Epithelial cell of esophagus (primary cell): ENCODE measurements at regions not wholly inside any gene's neighbourhood (a gene's known extent, or its start where the extent isn't known, plus 50 kb on each side); places are given as distances from the start of the nearest gene placed in this dataset.

Experiments
- DNase-seq: peaks from one replicate; pipeline ENCODE4 v3.0.0; 2010; ENCODE audit warnings: low read depth
- H3K4me3 ChIP-seq: 2 replicates; pipeline ENCODE4 v1.5.1; 2011; ENCODE audit warnings: mild to moderate bottlenecking, low read length, control low read depth
- TF ChIP-seq, protein P1 (sequence below): IDR thresholded peaks from 2 replicates; pipeline ENCODE4 v1.5.1; 2011; ENCODE audit warnings: low read depth, mild to moderate bottlenecking, low read length, control low read depth, inconsistent platforms; ENCODE audit not compliant: insufficient read depth; ENCODE audit errors: missing control alignments

DNA sequence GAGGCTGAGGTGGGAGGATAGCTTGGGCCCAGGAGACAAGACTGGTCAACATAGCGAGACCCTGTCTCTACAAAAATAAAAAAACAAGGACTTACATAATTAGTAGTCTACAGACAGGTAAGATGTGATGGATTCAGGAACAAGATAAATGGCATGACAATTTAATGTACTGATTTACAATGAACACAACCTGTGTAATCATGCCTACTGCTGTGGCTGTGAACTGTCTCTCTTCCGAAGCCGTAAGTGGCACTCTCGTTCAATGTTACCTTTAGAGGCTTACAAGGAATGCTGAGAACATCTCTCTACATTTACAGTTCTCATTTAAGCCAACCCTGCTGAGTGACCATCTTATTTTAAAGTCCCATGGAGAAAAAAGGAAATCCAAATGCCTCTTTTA, 134.8 kb upstream of the PRDM1 start:
- H3K4me3 ChIP-seq = no peak overlapping the region
- TF ChIP-seq, protein P1, sequence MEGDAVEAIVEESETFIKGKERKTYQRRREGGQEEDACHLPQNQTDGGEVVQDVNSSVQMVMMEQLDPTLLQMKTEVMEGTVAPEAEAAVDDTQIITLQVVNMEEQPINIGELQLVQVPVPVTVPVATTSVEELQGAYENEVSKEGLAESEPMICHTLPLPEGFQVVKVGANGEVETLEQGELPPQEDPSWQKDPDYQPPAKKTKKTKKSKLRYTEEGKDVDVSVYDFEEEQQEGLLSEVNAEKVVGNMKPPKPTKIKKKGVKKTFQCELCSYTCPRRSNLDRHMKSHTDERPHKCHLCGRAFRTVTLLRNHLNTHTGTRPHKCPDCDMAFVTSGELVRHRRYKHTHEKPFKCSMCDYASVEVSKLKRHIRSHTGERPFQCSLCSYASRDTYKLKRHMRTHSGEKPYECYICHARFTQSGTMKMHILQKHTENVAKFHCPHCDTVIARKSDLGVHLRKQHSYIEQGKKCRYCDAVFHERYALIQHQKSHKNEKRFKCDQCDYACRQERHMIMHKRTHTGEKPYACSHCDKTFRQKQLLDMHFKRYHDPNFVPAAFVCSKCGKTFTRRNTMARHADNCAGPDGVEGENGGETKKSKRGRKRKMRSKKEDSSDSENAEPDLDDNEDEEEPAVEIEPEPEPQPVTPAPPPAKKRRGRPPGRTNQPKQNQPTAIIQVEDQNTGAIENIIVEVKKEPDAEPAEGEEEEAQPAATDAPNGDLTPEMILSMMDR = no peak
- DNase-seq = no peak

DNA sequence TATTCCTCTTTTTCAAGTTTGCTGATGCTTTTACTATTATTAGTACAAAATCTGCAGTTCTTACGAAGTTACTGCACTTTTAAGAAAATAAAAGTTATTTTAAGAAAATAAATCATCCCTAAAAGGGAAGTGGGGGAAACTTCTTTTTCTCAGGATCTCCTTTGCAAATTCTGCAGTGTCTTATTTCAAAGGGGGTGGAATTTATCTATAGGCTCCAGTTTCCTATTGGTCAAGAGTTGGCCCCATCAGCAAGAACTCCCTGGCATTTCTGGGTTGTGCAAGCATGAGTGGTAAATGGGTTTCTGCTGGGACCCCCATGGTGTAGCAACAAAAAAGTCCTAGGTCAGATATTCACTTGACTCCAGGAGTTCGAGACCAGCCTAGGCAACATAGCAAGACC, 136.3 kb upstream of the PRDM1 start:
- no peak overlapping the region for H3K4me3 ChIP-seq
- TF ChIP-seq, protein P1 = no peak

DNA sequence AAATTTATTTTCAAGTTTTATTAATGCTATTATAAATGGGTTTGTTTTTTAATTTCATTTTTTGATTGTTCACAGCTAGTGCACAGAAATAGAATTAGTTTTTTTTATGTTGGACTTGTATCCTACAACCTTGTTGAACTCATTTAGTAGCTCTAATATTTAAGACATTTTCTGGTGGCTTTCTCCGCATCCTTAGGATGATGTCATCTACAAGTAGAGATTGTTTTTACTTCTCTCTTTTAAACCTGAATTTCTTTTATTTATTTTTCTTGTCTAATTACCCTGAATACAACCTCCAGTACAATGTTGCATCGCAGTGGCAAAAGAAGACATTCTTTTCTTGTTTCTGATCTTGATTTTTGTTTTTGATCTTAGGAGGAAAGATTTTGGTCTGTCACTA, 142.6 kb upstream of the PRDM1 start:
- TF ChIP-seq, protein P1 = no peak

More for the DNA sequence above, 136.3 kb upstream of the PRDM1 start:
- no peak for DNase-seq

DNA sequence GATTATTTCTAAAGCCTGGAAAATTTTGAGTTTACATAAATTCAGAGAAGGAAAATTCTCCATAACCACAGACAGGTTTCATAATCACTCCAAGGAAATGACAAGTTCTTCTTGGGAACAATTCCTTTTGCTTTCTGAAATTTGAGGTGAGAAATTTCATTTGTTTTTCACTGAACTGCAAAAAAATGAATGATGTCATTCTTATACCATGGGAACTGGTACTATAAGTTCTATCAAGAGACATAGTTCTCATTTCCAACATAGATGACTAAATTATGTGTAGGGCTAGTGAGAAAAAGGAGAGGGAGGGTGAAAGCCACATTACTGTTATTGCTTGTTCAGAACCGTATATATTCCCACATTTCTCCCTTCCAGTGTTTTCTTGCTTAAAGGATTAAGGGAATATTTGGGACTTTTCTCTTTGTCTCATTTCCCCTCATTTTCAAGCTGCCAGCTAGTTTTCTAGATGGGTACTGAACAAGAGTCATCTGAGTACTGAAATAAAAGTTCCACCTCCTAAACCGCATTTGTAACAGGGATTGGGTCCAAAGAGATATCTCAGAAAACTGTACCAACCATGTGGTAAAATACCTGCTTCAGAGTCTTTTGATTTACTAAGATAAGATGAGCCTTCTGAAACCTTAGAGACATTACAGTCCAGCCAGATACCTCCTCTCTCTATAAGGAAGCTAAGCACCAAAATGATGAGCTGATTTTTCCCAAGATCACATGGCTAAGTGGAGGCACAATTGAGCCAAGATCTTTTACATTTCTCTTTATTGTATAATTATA, 144.3 kb upstream of the PRDM1 start:
- peak; percentile 29 for DNase-seq
- H3K4me3 ChIP-seq = no peak overlapping the region
- TF ChIP-seq, protein P1 = no peak

More for the DNA sequence above, 142.6 kb upstream of the PRDM1 start:
- no peak for DNase-seq
- no peak overlapping the region for H3K4me3 ChIP-seq

DNA sequence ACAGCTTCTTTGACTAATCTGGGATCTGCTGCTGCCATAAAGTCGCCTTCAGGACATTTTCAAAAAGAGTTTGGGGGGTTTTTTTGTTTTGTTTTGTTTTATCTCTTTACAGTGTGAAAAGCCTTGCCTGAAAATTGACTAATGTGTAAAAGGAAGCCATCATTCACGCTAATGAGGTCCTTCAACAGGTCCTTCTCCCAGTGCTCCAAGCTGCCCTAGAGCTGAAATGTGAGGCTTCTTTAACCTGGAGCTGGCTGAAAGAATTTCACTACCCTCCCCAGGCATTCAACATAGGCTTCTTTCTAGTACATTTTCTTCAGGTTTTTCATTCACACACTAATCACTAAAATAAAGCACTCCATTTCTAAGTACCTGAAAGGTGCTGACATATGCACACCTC, 145.1 kb upstream of the PRDM1 start:
- no peak for DNase-seq
- TF ChIP-seq, protein P1 = no peak
- no peak overlapping the region for H3K4me3 ChIP-seq

DNA sequence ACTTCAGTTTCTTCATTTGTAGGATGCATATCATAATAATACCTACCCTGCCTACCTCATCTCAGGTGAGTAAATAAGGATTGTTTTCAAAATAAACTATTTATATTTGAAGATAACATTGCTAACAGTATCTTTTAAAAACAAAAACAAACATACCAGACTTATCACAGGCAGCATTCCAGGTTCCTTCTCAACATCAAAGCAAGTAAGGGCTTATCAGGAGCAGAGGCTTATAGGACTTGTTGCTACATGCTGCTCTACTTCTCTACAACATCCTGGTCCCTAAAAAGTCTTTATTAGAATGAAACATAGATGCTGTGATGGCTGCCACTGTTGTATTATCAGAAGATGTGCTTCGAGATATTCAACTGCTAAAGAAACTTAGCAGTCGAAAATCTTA, 149.2 kb upstream of the PRDM1 start:
- TF ChIP-seq, protein P1 = no peak
- DNase-seq = peak; percentile 24
- H3K4me3 ChIP-seq = no peak overlapping the region

DNA sequence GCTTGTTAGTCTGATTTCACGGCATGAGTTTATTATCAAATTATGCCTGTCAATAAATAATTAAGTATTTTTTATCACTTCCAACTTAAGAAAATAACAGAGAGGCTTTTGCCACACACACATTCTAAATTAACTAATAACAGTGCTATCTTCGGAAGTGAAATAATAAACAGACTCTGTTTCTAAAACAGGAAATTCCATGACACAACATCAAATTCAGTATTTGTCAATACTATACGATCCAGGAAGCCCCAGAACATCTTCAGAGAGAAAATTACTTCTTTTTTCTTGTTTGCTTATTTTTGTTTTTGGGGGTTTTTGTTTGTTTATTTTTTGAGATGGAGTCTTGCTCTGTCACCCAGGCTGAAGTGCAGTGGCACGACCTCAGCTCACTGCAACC, 150.7 kb upstream of the PRDM1 start:
- H3K4me3 ChIP-seq = no peak overlapping the region
- TF ChIP-seq, protein P1 = no peak
- DNase-seq = no peak
